ENCODE measurements at regions not wholly inside any gene's neighbourhood (a gene's known extent, or its start where the extent isn't known, plus 50 kb on each side); places are given as distances from the start of the nearest gene placed in this dataset.

- no peak for TF ChIP-seq CTCF (conservative IDR thresholded peaks at IDR 0.05)
- H3K27me3 Mint-ChIP-seq = no peaks in the 10 kb centered on the region
- no peak for DNase-seq (ENCODE audit: extremely low spot score, unreplicated experiment)
- H3K4me1 Mint-ChIP-seq (ENCODE audit: unreplicated experiment) = no peaks in the 10 kb centered on the region
- H3K4me3 Mint-ChIP-seq = no peak overlapping the region
- H3K9me3 Mint-ChIP-seq = no peaks in the 10 kb centered on the region
- H3K36me3 Mint-ChIP-seq = no peaks in the 10 kb centered on the region
- no peak overlapping the region for H3K27ac Mint-ChIP-seq
These were observed 132.4 kb upstream of the TET2 start for GRCh38 chr4:105014234-105014633.

- Mint-ChIP-seq H3K27ac (no peak overlapping the region), H3K9me3 (no peaks in the 10 kb centered on the region), H3K27me3 (no peaks in the 10 kb centered on the region), H3K4me1 (ENCODE audit: unreplicated experiment) (no peaks in the 10 kb centered on the region), H3K4me3 (no peak overlapping the region), H3K36me3 (no peaks in the 10 kb centered on the region)
- TF ChIP-seq CTCF (conservative IDR thresholded peaks at IDR 0.05) = no peak
- DNase-seq (ENCODE audit: extremely low spot score, unreplicated experiment) = no peak
These were observed 132.0 kb upstream of the TET2 start for GRCh38 chr4:105014635-105015034.

GRCh38 chr4:105015750-105016149 lies 130.9 kb upstream of the TET2 start:
- H3K36me3 Mint-ChIP-seq = no peaks in the 10 kb centered on the region
- no peaks in the 10 kb centered on the region for H3K9me3 Mint-ChIP-seq
- no peak overlapping the region for H3K4me3 Mint-ChIP-seq
- TF ChIP-seq CTCF (conservative IDR thresholded peaks at IDR 0.05) = no peak
- DNase-seq (ENCODE audit: extremely low spot score, unreplicated experiment) = no peak
- H3K4me1 Mint-ChIP-seq (ENCODE audit: unreplicated experiment) = no peaks in the 10 kb centered on the region
- no peak overlapping the region for H3K27ac Mint-ChIP-seq
- no peaks in the 10 kb centered on the region for H3K27me3 Mint-ChIP-seq

- no peak for TF ChIP-seq CTCF (conservative IDR thresholded peaks at IDR 0.05)
- Mint-ChIP-seq H3K27me3 (no peaks in the 10 kb centered on the region), H3K36me3 (no peaks in the 10 kb centered on the region), H3K4me3 (no peak overlapping the region), H3K4me1 (ENCODE audit: unreplicated experiment) (no peaks in the 10 kb centered on the region), H3K9me3 (no peaks in the 10 kb centered on the region), H3K27ac (peak overlapping the region; percentile 3)
- DNase-seq (ENCODE audit: extremely low spot score, unreplicated experiment) = no peak
These were observed 123.6 kb upstream of the TET2 start for GRCh38 chr4:105022811-105023667.

- Mint-ChIP-seq H3K36me3 (no peaks in the 10 kb centered on the region), H3K4me1 (ENCODE audit: unreplicated experiment) (no peaks in the 10 kb centered on the region), H3K27ac (no peak overlapping the region), H3K27me3 (no peaks in the 10 kb centered on the region), H3K4me3 (no peak overlapping the region), H3K9me3 (no peaks in the 10 kb centered on the region)
- no peak for DNase-seq (ENCODE audit: extremely low spot score, unreplicated experiment)
- TF ChIP-seq CTCF (conservative IDR thresholded peaks at IDR 0.05) = no peak
These were observed 123.0 kb upstream of the TET2 start for GRCh38 chr4:105023668-105024055.
